Stimulated activated naive CD8-positive, alpha-beta T cell treated with anti-CD3 and anti-CD28 coated beads, Interleukin-15, Interleukin-2, amounts not matched to agents 100 U/mL and 50 U/mL, for 24 hours (primary cell): ENCODE measurements at regions not wholly inside any gene's neighbourhood (a gene's known extent, or its start where the extent isn't known, plus 50 kb on each side); places are given as distances from the start of the nearest gene placed in this dataset.

Source experiments
- ATAC-seq: fragments of 150-1000 bp; cut with Tn5 transposase; one replicate; pipeline ENCODE4 v1.10.0; 2021
- DNase-seq: peaks from one replicate; pipeline ENCODE4 v3.0.0; 2021

GRCh38 chr16:18059089-18059488 lies 277.4 kb downstream of the NPIPA8 start:
- ATAC-seq (no peak), DNase-seq (no peak)

GRCh38 chr16:18055411-18055916 lies 281.1 kb downstream of the NPIPA8 start:
- ATAC-seq (no peak), DNase-seq (no peak)

- DNase-seq (no peak), ATAC-seq (no peak)
Observed at GRCh38 chr16:18050777-18051176, 285.8 kb downstream of the NPIPA8 start.

GRCh38 chr16:18050234-18050633 lies 286.3 kb downstream of the NPIPA8 start:
- ATAC-seq, result no peak
- DNase-seq, result no peak

- ATAC-seq (no peak), DNase-seq (no peak)
Observed at GRCh38 chr16:18049547-18050133, 286.9 kb downstream of the NPIPA8 start.

GRCh38 chr16:18048853-18049546 lies 287.5 kb downstream of the NPIPA8 start:
- ATAC-seq, result no peak
- no peak for DNase-seq

GRCh38 chr16:18047761-18048160 lies 288.8 kb downstream of the NPIPA8 start:
- ATAC-seq, result no peak
- DNase-seq, result no peak

GRCh38 chr16:18045356-18045755 lies 291.2 kb downstream of the NPIPA8 start:
- no peak for DNase-seq
- ATAC-seq, result no peak

GRCh38 chr16:18041864-18042834 lies 294.4 kb downstream of the NPIPA8 start:
- no peak for DNase-seq
- ATAC-seq, result no peak

- ATAC-seq (no peak), DNase-seq (no peak)
Observed at GRCh38 chr16:18039931-18040330, 296.6 kb downstream of the NPIPA8 start.

- DNase-seq (no peak), ATAC-seq (no peak)
Observed at GRCh38 chr16:18037051-18037450, 299.5 kb downstream of the NPIPA8 start.

GRCh38 chr16:18024611-18025010 lies 311.9 kb downstream of the NPIPA8 start:
- DNase-seq (no peak), ATAC-seq (no peak)

- no peak for DNase-seq
- no peak for ATAC-seq
Observed at GRCh38 chr16:18018376-18018775, 318.2 kb downstream of the NPIPA8 start.

GRCh38 chr16:18013863-18014262 lies 322.7 kb downstream of the NPIPA8 start:
- DNase-seq (no peak), ATAC-seq (no peak)

- ATAC-seq, result no peak
- no peak for DNase-seq
Observed at GRCh38 chr16:18008356-18008755, 328.2 kb downstream of the NPIPA8 start.

GRCh38 chr16:18003033-18003432 lies 333.5 kb downstream of the NPIPA8 start:
- DNase-seq (no peak), ATAC-seq (no peak)

- DNase-seq, result no peak
- ATAC-seq, result no peak
Observed at GRCh38 chr16:17998996-17999395, 337.5 kb downstream of the NPIPA8 start.

GRCh38 chr16:17998550-17998949 lies 338.0 kb downstream of the NPIPA8 start:
- no peak for DNase-seq
- ATAC-seq, result no peak

- no peak for ATAC-seq
- no peak for DNase-seq
Observed at GRCh38 chr16:17994027-17994426, 342.5 kb downstream of the NPIPA8 start.

GRCh38 chr16:17992416-17992815 lies 344.1 kb downstream of the NPIPA8 start:
- ATAC-seq, result no peak
- no peak for DNase-seq

GRCh38 chr16:17989255-17989654 lies 347.3 kb downstream of the NPIPA8 start:
- no peak for ATAC-seq
- no peak for DNase-seq

GRCh38 chr16:17988839-17989238 lies 347.7 kb downstream of the NPIPA8 start:
- DNase-seq (no peak), ATAC-seq (no peak)

- DNase-seq, result no peak
- ATAC-seq, result no peak
Observed at GRCh38 chr16:17986991-17987390, 349.5 kb downstream of the NPIPA8 start.
